ENCODE measurements at regions not wholly inside any gene's neighbourhood (a gene's known extent, or its start where the extent isn't known, plus 50 kb on each side); places are given as distances from the start of the nearest gene placed in this dataset.
A peak's percentile ranks its signal among the peaks of the same experiment; 100 is the strongest.

- H3K9me3 ChIP-seq (ENCODE audit: insufficient read depth, low read depth) = no peaks in the 10 kb centered on the region
- H3K4me2 ChIP-seq = no peak overlapping the region
- no peak overlapping the region for H3K4me3 ChIP-seq
- ChIA-PET CTCF (interaction anchor here (0.6 kb wide), 1 partner anchor 430 kb away, joined by 6 read pairs; no protein-coding TSS in a partner anchor), POLR2A (ENCODE audit: unreplicated experiment) (no interaction called here)
- no peaks in the 10 kb centered on the region for H3K27me3 ChIP-seq (ENCODE audit: insufficient read depth, low read depth)
- H3F3A ChIP-seq (ENCODE audit: insufficient read depth, low read depth) = no peaks in the 10 kb centered on the region
- intact Hi-C loops (cut with micrococcal nuclease; ENCODE audit: unreplicated experiment) = no loop called here
- H4K20me1 ChIP-seq (ENCODE audit: insufficient read depth) = no peaks in the 10 kb centered on the region
- H2AFZ ChIP-seq = no peak overlapping the region
- H3K79me2 ChIP-seq (ENCODE audit: low read depth) = no peaks in the 10 kb centered on the region
- H3K4me1 ChIP-seq (replicated peaks; ENCODE audit: insufficient read depth) = no peaks in the 10 kb centered on the region; the same call in 1 of the 2 replicates
- no TSS peak for BruUV-seq (replicated peaks)
- H3K27ac ChIP-seq = no peak overlapping the region
- DNase-seq = no peak
- no peaks in the 10 kb centered on the region for H3K36me3 ChIP-seq (ENCODE audit: low read depth)
- H3K9me2 ChIP-seq (ENCODE audit: insufficient read depth) = no peaks in the 10 kb centered on the region
- no peak for TF ChIP-seq EZH2 (IDR thresholded peaks at IDR 0.05; ENCODE audit: low read depth)
- no peak for TF ChIP-seq CTCF (conservative IDR thresholded peaks at IDR 0.05)
These were observed 64.0 kb downstream of the CCNG2 start for GRCh38 chr4:77220828-77221613.

GRCh38 chr4:77225022-77225421 is 68.0 kb downstream of the CCNG2 start:
- BruUV-seq (replicated peaks) = no TSS peak
- Histone ChIP-seq H3K4me2 (no peak overlapping the region), H3K27ac (no peak overlapping the region), H3K4me1 (replicated peaks; ENCODE audit: insufficient read depth) (peaks cover 6% of the 10 kb centered on the region; the same call in 1 of the 2 replicates), H3K9me3 (ENCODE audit: insufficient read depth, low read depth) (no peaks in the 10 kb centered on the region), H2AFZ (no peak overlapping the region), H3K79me2 (ENCODE audit: low read depth) (no peaks in the 10 kb centered on the region), H3K27me3 (ENCODE audit: insufficient read depth, low read depth) (no peaks in the 10 kb centered on the region), H3K36me3 (ENCODE audit: low read depth) (no peaks in the 10 kb centered on the region), H4K20me1 (ENCODE audit: insufficient read depth) (no peaks in the 10 kb centered on the region), H3K9me2 (ENCODE audit: insufficient read depth) (no peaks in the 10 kb centered on the region), H3K4me3 (no peak overlapping the region), H3F3A (ENCODE audit: insufficient read depth, low read depth) (no peaks in the 10 kb centered on the region)
- DNase-seq = no peak
- TF ChIP-seq CTCF (conservative IDR thresholded peaks at IDR 0.05) = no peak
- TF ChIP-seq EZH2 (IDR thresholded peaks at IDR 0.05; ENCODE audit: low read depth) = no peak
- ChIA-PET POLR2A (ENCODE audit: unreplicated experiment) (interaction anchor here (0.5 kb wide), 1 partner anchor 95 kb away, joined by 3 read pairs; no protein-coding TSS in a partner anchor), CTCF (no interaction called here)
- intact Hi-C loops (cut with micrococcal nuclease; ENCODE audit: unreplicated experiment) = no loop called here

DNA sequence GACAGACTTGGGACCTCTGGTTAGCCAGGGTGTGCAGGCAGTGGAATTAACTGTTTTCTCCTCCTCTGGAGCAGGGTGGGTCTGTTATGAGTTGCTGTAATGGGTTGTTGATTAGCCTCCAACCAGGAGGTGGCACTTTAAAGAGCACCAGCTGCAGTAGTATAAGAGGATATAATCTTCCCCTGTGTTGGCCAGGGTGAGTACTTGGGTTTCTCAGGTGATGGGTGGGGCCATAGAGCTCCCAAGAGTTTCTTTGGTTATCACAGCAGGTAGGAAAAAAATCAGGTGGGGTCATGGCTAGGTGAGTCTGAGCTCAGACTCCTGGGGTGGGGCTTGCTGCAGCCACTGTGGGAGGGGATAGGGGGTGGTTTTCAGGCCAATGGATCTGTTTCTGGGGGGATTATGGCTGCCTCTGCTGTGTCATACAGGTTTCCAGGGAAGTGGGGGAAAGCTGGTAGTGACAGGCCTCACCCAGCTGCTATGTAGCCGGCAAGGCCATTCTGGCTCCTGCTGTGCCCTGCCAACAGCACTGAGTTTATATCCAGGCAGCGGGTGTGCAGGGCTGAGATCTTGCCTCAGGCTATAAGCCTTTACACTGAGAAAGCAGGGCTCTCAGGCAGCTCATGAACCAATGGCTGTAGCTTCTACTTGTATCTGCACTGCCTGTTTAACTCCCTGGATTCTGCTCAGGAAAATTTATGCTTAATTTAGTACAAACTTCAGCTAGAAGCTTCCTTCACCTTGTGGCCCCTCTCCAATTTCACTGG is 70.1 kb downstream of the CCNG2 start:
- Histone ChIP-seq H3K79me2 (ENCODE audit: low read depth) (no peaks in the 10 kb centered on the region), H4K20me1 (ENCODE audit: insufficient read depth) (no peaks in the 10 kb centered on the region), H3F3A (ENCODE audit: insufficient read depth, low read depth) (no peaks in the 10 kb centered on the region), H3K36me3 (ENCODE audit: low read depth) (no peaks in the 10 kb centered on the region), H3K9me2 (ENCODE audit: insufficient read depth) (no peaks in the 10 kb centered on the region), H2AFZ (no peak overlapping the region), H3K27ac (no peak overlapping the region), H3K4me1 (replicated peaks; ENCODE audit: insufficient read depth) (peaks cover 6% of the 10 kb centered on the region; the same call in 1 of the 2 replicates), H3K9me3 (ENCODE audit: insufficient read depth, low read depth) (no peaks in the 10 kb centered on the region), H3K4me2 (peak overlapping the region; percentile 34; the same call in 1 of the 2 replicates), H3K4me3 (peak overlapping the region; percentile 5; the same call in 1 of the 2 replicates), H3K27me3 (ENCODE audit: insufficient read depth, low read depth) (no peaks in the 10 kb centered on the region)
- TF ChIP-seq EZH2 (IDR thresholded peaks at IDR 0.05; ENCODE audit: low read depth) (no peak), CTCF (conservative IDR thresholded peaks at IDR 0.05) (no peak)
- BruUV-seq (replicated peaks) = no TSS peak
- intact Hi-C loops (cut with micrococcal nuclease; ENCODE audit: unreplicated experiment) = no loop called here
- peak in 1 of 2 experiments; percentile 61 for DNase-seq
- POLR2A ChIA-PET (ENCODE audit: unreplicated experiment) = no interaction called here
- CTCF ChIA-PET = interaction anchor here (0.7 kb wide), 1 partner anchor 138 kb away, joined by 3 read pairs; no protein-coding TSS in a partner anchor

All from PC-9 (cell line).